HCT116 (cell line): ENCODE measurements at regions not wholly inside any gene's neighbourhood (a gene's known extent, or its start where the extent isn't known, plus 50 kb on each side); places are given as distances from the start of the nearest gene placed in this dataset.
"Not testable (repeated sequence)": the region's sequence is repeated elsewhere in the genome, so short reads cannot be mapped to it uniquely, and the experiment has no call there.

Experiments
- ATAC-seq: fragments of 200-7000 bp; cut with Tn5 transposase; 2 replicates; pipeline ENCODE4 v1.9.1; 2020; ENCODE audit warnings: mild to moderate bottlenecking, moderate library complexity
- BruUV-seq: library from RNA; stranded (reverse); fragments of 400-500 nt; replicated peaks from 2 replicates; lab custom pipeline; 2021; lab: Mats Ljungman, UMichigan
- CTCF ChIA-PET: fragments of 300-600 bp; sonication (Branson Sonifier 250); formaldehyde crosslinking; loops from one replicate; lab custom pipeline; 2021; ENCODE audit warnings: antibody characterized with exemption; lab: Charles Lee
- POLR2A ChIA-PET: fragments of 300-600, 350-600 bp; sonication (Branson Sonifier 250); formaldehyde crosslinking; loops from one replicate; lab custom pipeline; 2021; ENCODE audit warnings: antibody characterized with exemption; lab: Charles Lee
- RAD21 ChIA-PET, 2 experiments: fragments of 300-600 bp; sonication (Branson Sonifier 250); formaldehyde crosslinking; loops; one replicate each; lab custom pipeline; 2023; ENCODE audit warnings: low total read pairs in 2 of 2; ENCODE audit not compliant: uncharacterized antibody in 2 of 2, unreplicated experiment in 2 of 2, low non-redundant PET in 1 of 2; lab: Charles Lee
- DNase-seq: peaks from one replicate; pipeline ENCODE4 v3.0.0-alpha.2; 2010; ENCODE audit warnings: low read depth, low spot score
- H2AFZ ChIP-seq: fragments of 200-600 bp; shearing (Covaris generic), sonication (generic); 2 replicates; pipeline ENCODE4 v1.6.1; 2017; ENCODE audit warnings: low read depth, mixed run types, mixed read lengths, antibody characterized with exemption, low read length; ENCODE audit not compliant: poor library complexity, severe bottlenecking
- H3K27ac ChIP-seq: 2 replicates; pipeline ENCODE4 v1.5.1; 2012; ENCODE audit warnings: low read depth, low read length
- H3K27me3 ChIP-seq: fragments of 200-600 bp; sonication (generic); 2 replicates; pipeline ENCODE4 v1.6.1; 2016; ENCODE audit warnings: mixed run types, low read length, mixed read lengths; ENCODE audit not compliant: insufficient read depth
- H3K36me3 ChIP-seq, 2 experiments: fragments of 200-500 bp in 1 of 2; fragments of 200-600 bp in 1 of 2; sonication (Bioruptor generic) in 1 of 2; sonication (generic) in 1 of 2; 2 replicates each; pipeline versions ENCODE4 v1.5.1 to v1.6.1; 2014 to 2016; ENCODE audit warnings: low read length in 2 of 2, inconsistent platforms in 1 of 2, mixed read lengths in 1 of 2, mixed run types in 1 of 2; ENCODE audit not compliant: insufficient read depth in 2 of 2, control insufficient read depth in 1 of 2
- H3K4me1 ChIP-seq, 2 experiments: fragments of 200-600 bp in 1 of 2; sonication (generic) in 1 of 2; 2 replicates each; pipeline versions ENCODE4 v1.5.1 to v1.6.1; 2012 to 2017; ENCODE audit warnings: low read length in 2 of 2, inconsistent platforms in 1 of 2, mild to moderate bottlenecking in 1 of 2, mixed read lengths in 1 of 2, mixed run types in 1 of 2, moderate library complexity in 1 of 2; ENCODE audit not compliant: insufficient read depth in 2 of 2, control insufficient read depth in 1 of 2
- H3K4me2 ChIP-seq: fragments of 200-600 bp; sonication (generic); 2 replicates; pipeline ENCODE4 v1.6.1; 2017; ENCODE audit warnings: mixed run types, low read length, mixed read lengths
- H3K4me3 ChIP-seq, 2 experiments: fragments of 200-600 bp in 1 of 2; sonication (generic) in 1 of 2; replicated peaks in 1 of 2; 2 replicates each; pipeline ENCODE4 v1.5.1; 2011 to 2016; ENCODE audit warnings: low read length in 2 of 2, control low read depth in 1 of 2, low read depth in 1 of 2, mild to moderate bottlenecking in 1 of 2, mixed read lengths in 1 of 2, mixed run types in 1 of 2
- H3K79me2 ChIP-seq: fragments of 200-600 bp; sonication (generic); 2 replicates; pipeline ENCODE4 v1.6.1; 2017; ENCODE audit warnings: mild to moderate bottlenecking, mixed run types, low read length, moderate library complexity, mixed read lengths; ENCODE audit not compliant: insufficient read depth
- H3K9ac ChIP-seq: fragments of 200-600 bp; sonication (generic); 2 replicates; pipeline ENCODE4 v1.6.1; 2016; ENCODE audit warnings: low read length, mixed read lengths
- H3K9me2 ChIP-seq: fragments of 200-600 bp; sonication (generic), shearing (Covaris generic); 2 replicates; pipeline ENCODE4 v1.6.1; 2017; ENCODE audit warnings: mixed run types, mild to moderate bottlenecking, moderate library complexity; ENCODE audit not compliant: insufficient read depth
- H3K9me3 ChIP-seq, 2 experiments: fragments of 200-500 bp in 1 of 2; fragments of 200-600 bp in 1 of 2; sonication (Bioruptor generic) in 1 of 2; sonication (generic) in 1 of 2; 2 replicates each; pipeline ENCODE4 v1.6.1; 2014 to 2017; ENCODE audit warnings: low read length in 2 of 2, mixed read lengths in 2 of 2, inconsistent platforms in 1 of 2, low read depth in 1 of 2, mild to moderate bottlenecking in 1 of 2, mixed run types in 1 of 2, moderate library complexity in 1 of 2; ENCODE audit not compliant: control insufficient read depth in 1 of 2, insufficient read depth in 1 of 2
- H4K20me1 ChIP-seq: fragments of 200-600 bp; sonication (generic), shearing (Covaris generic); 2 replicates; pipeline ENCODE4 v1.6.1; 2017; ENCODE audit warnings: mixed run types, mild to moderate bottlenecking, moderate library complexity; ENCODE audit not compliant: insufficient read depth
- ELF1 ChIP-seq: IDR thresholded peaks from 2 replicates; pipeline ENCODE4 v1.6.1; 2012; ENCODE audit warnings: low read depth, borderline replicate concordance
- EZH2 ChIP-seq: fragments of 200-600 bp; sonication (generic); IDR thresholded peaks from 2 replicates; pipeline ENCODE4 v1.6.1; 2017; ENCODE audit warnings: antibody characterized with exemption, mixed run types
- JUND ChIP-seq: IDR thresholded peaks from 2 replicates; pipeline ENCODE4 v1.6.1; 2012
- POLR2A ChIP-seq: IDR thresholded peaks from 2 replicates; pipeline ENCODE4 v1.7.0; 2011; ENCODE audit warnings: borderline replicate concordance; ENCODE audit not compliant: insufficient read depth, insufficient read length; ENCODE audit errors: extremely low read depth
- YY1 ChIP-seq: IDR thresholded peaks from 2 replicates; pipeline ENCODE4 v1.6.1; 2011; ENCODE audit warnings: low read length, low read depth, moderate library complexity, mild to moderate bottlenecking; ENCODE audit not compliant: insufficient replicate concordance; ENCODE audit errors: extremely low read depth
- ZFX ChIP-seq: fragments of 450-650 bp; IDR thresholded peaks from 2 replicates; pipeline ENCODE4 v1.6.1; 2017
- intact Hi-C: fragments of 100-400 bp; cut with micrococcal nuclease; formaldehyde crosslinking; loops from 2 replicates; pipeline ENCODE4 v1.10.0; 2022

- no peak for DNase-seq
- intact Hi-C loops = no loop called here
- no peak overlapping the region for H3K4me3 ChIP-seq
These were observed 904.3 kb upstream of the GRIA3 start for GRCh38 chrX:122279746-122280145.

GRCh38 chrX:122299822-122300221 is 884.3 kb upstream of the GRIA3 start:
- H3K36me3 ChIP-seq, ATAC-seq, H3K27ac ChIP-seq, H3K9me2 ChIP-seq, H3K4me1 ChIP-seq, H4K20me1 ChIP-seq, RAD21 ChIA-PET, H2AFZ ChIP-seq, intact Hi-C loops, H3K4me3 ChIP-seq, H3K4me2 ChIP-seq, H3K79me2 ChIP-seq, H3K9ac ChIP-seq, H3K9me3 ChIP-seq, CTCF ChIA-PET, POLR2A ChIA-PET, DNase-seq, BruUV-seq, H3K27me3 ChIP-seq: not testable (repeated sequence)

More at GRCh38 chrX:122279746-122280145, 904.3 kb upstream of the GRIA3 start:
- ChIA-PET RAD21 (no interaction called here), POLR2A (no interaction called here), CTCF (no interaction called here)
- no peak for ATAC-seq
- H3K9ac ChIP-seq = no peak overlapping the region
- no peaks in the 10 kb centered on the region for H3K27me3 ChIP-seq
- no peak overlapping the region for H2AFZ ChIP-seq
- H3K9me3 ChIP-seq = no peaks in the 10 kb centered on the region
- H3K27ac ChIP-seq = no peak overlapping the region
- BruUV-seq = no TSS peak
- no peaks in the 10 kb centered on the region for H3K36me3 ChIP-seq
- no peaks in the 10 kb centered on the region for H3K79me2 ChIP-seq
- no peak for TF ChIP-seq JUND
- no peak for TF ChIP-seq POLR2A
- no peak for TF ChIP-seq ZFX
- no peak for TF ChIP-seq YY1
- no peak for TF ChIP-seq EZH2
- TF ChIP-seq ELF1 = no peak
- no peaks in the 10 kb centered on the region for H3K4me1 ChIP-seq
- no peaks in the 10 kb centered on the region for H4K20me1 ChIP-seq
- H3K9me2 ChIP-seq = no peaks in the 10 kb centered on the region
- no peak overlapping the region for H3K4me2 ChIP-seq
